ELF-1 (cell line): ENCODE measurements at regions not wholly inside any gene's neighbourhood (a gene's known extent, or its start where the extent isn't known, plus 50 kb on each side); places are given as distances from the start of the nearest gene placed in this dataset.

Source experiments
- DNase-seq: peaks from one replicate; pipeline ENCODE4 v3.0.0-alpha.2; 2016; ENCODE audit warnings: low read depth, low spot score

- DNase-seq = no peak
Observed at GRCh38 chr11:119491753-119492510, 69.0 kb upstream of the THY1 start.

GRCh38 chr11:119490253-119491006 lies 67.5 kb upstream of the THY1 start:
- no peak for DNase-seq

- no peak for DNase-seq
Observed at GRCh38 chr11:119489087-119489486, 66.1 kb upstream of the THY1 start.

GRCh38 chr11:119488256-119488995 lies 65.5 kb upstream of the THY1 start:
- no peak for DNase-seq

GRCh38 chr11:119486691-119487259 lies 63.8 kb upstream of the THY1 start:
- no peak for DNase-seq

GRCh38 chr11:119486016-119486415 lies 63.0 kb upstream of the THY1 start:
- no peak for DNase-seq

- DNase-seq = peak; percentile 73
Observed at GRCh38 chr11:119484741-119485605, 62.0 kb upstream of the THY1 start.

- DNase-seq = no peak
Observed at GRCh38 chr11:119483881-119484371, 61.0 kb upstream of the THY1 start.

- no peak for DNase-seq
Observed at GRCh38 chr11:119483341-119483880, 60.4 kb upstream of the THY1 start.

GRCh38 chr11:119482521-119483011 lies 59.6 kb upstream of the THY1 start:
- DNase-seq = no peak

GRCh38 chr11:119481667-119482400 lies 58.9 kb upstream of the THY1 start:
- DNase-seq = no peak

- peak; percentile 93 for DNase-seq
Observed at GRCh38 chr11:119481021-119481666, 58.2 kb upstream of the THY1 start.

GRCh38 chr11:119480380-119481020 lies 57.5 kb upstream of the THY1 start:
- DNase-seq = peak; percentile 4

GRCh38 chr11:119479685-119480275 lies 56.8 kb upstream of the THY1 start:
- peak; percentile 47 for DNase-seq

- no peak for DNase-seq
Observed at GRCh38 chr11:119478711-119479285, 55.8 kb upstream of the THY1 start.

- DNase-seq = no peak
Observed at GRCh38 chr11:119476666-119477331, 53.8 kb upstream of the THY1 start.

GRCh38 chr11:119476038-119476437 lies 53.1 kb upstream of the THY1 start:
- no peak for DNase-seq
